PC-9 (cell line): ENCODE measurements at regions not wholly inside any gene's neighbourhood (a gene's known extent, or its start where the extent isn't known, plus 50 kb on each side); places are given as distances from the start of the nearest gene placed in this dataset.

Experiments used
- BruUV-seq: library from RNA; stranded (reverse); fragments of 400-500 nt; replicated peaks from 2 replicates; lab custom pipeline; 2021; lab: Mats Ljungman, UMichigan
- CTCF ChIA-PET: fragments of 300-600 bp; sonication (Branson Sonifier 250); formaldehyde crosslinking; loops from one replicate; lab custom pipeline; 2022; ENCODE audit warnings: antibody characterized with exemption; lab: Charles Lee
- POLR2A ChIA-PET: fragments of 300-600 bp; sonication (Branson Sonifier 250); formaldehyde crosslinking; loops from one replicate; lab custom pipeline; 2022; ENCODE audit warnings: antibody characterized with exemption; ENCODE audit not compliant: unreplicated experiment; lab: Charles Lee
- DNase-seq, 2 experiments: peaks; one replicate each; pipeline versions ENCODE4 v3.0.0 to v3.0.0-alpha.2; 2015 to 2022; ENCODE audit warnings: mixed read lengths in 1 of 2
- H2AFZ ChIP-seq: fragments of 200-600 bp; sonication (generic); 2 replicates; pipeline ENCODE4 v1.8.1; 2017; ENCODE audit warnings: antibody characterized with exemption
- H3F3A ChIP-seq: fragments of 200-600 bp; sonication (generic); 2 replicates; pipeline ENCODE4 v1.8.1; 2017; ENCODE audit warnings: antibody characterized with exemption, mild to moderate bottlenecking, low read depth; ENCODE audit not compliant: insufficient read depth
- H3K27ac ChIP-seq: fragments of 200-600 bp; sonication (generic); 2 replicates; pipeline ENCODE4 v1.6.1; 2016; ENCODE audit warnings: mixed run types
- H3K27me3 ChIP-seq: fragments of 200-600 bp; sonication (generic); 2 replicates; pipeline ENCODE4 v1.6.1; 2016; ENCODE audit warnings: low read depth, mixed run types; ENCODE audit not compliant: insufficient read depth
- H3K36me3 ChIP-seq: fragments of 200-600 bp; sonication (generic); 2 replicates; pipeline ENCODE4 v1.6.1; 2016; ENCODE audit warnings: low read depth, mixed run types
- H3K4me1 ChIP-seq: fragments of 200-600 bp; sonication (generic); replicated peaks from 2 replicates; pipeline ENCODE4 v1.6.1; 2016; ENCODE audit warnings: mixed run types; ENCODE audit not compliant: insufficient read depth
- H3K4me2 ChIP-seq: fragments of 200-600 bp; sonication (generic); 2 replicates; pipeline ENCODE4 v1.6.1; 2017; ENCODE audit warnings: mixed run types
- H3K4me3 ChIP-seq: fragments of 200-600 bp; sonication (generic); 2 replicates; pipeline ENCODE4 v1.6.1; 2016; ENCODE audit warnings: mixed run types
- H3K79me2 ChIP-seq: fragments of 200-600 bp; sonication (generic); 2 replicates; pipeline ENCODE4 v1.6.1; 2017; ENCODE audit warnings: low read depth, mixed run types
- H3K9me2 ChIP-seq: fragments of 200-600 bp; sonication (generic); 2 replicates; pipeline ENCODE4 v1.8.1; 2017; ENCODE audit warnings: mild to moderate bottlenecking; ENCODE audit not compliant: insufficient read depth
- H3K9me3 ChIP-seq: fragments of 200-600 bp; sonication (generic); 2 replicates; pipeline ENCODE4 v1.8.1; 2016; ENCODE audit warnings: low read depth; ENCODE audit not compliant: insufficient read depth
- H4K20me1 ChIP-seq: fragments of 200-600 bp; sonication (generic); 2 replicates; pipeline ENCODE4 v1.8.1; 2017; ENCODE audit not compliant: insufficient read depth
- CTCF ChIP-seq: fragments of 200-600 bp; sonication (generic); conservative IDR thresholded peaks from 2 replicates; pipeline ENCODE4 v1.6.1; 2017; ENCODE audit warnings: mixed run types, antibody characterized with exemption, mild to moderate bottlenecking, moderate library complexity
- EZH2 ChIP-seq: fragments of 200-600 bp; sonication (generic); IDR thresholded peaks from 2 replicates; pipeline ENCODE4 v1.8.0; 2017; ENCODE audit warnings: antibody characterized with exemption, low read depth
- intact Hi-C: fragments of 100-400 bp; cut with micrococcal nuclease; formaldehyde crosslinking; loops from one replicate; pipeline ENCODE4 v1.10.0; 2022; ENCODE audit not compliant: unreplicated experiment

DNA sequence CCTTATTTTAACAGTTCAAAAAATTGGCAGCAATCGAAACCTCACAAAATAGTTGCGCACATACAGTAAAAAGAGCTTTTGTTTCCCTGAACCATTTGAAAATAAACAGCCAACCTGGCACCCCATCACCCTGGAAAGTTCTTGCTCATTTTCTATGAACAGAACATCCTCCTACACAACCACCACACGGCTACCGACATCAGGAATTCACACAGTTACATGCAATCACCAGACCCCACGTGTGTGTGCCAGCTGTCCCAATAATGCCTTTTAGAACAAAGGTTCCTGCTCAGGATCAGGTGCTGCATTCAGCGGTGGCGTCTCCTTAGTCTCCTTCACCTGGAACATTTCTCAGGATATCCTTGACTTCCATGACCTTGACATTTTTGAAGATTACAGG lies 186.5 kb downstream of the KLF13 start:
- Histone ChIP-seq H3K9me3 (no peaks in the 10 kb centered on the region), H3K4me2 (no peak overlapping the region), H3K4me1 (no peaks in the 10 kb centered on the region), H3K27me3 (no peaks in the 10 kb centered on the region), H3K36me3 (no peaks in the 10 kb centered on the region), H3K9me2 (no peaks in the 10 kb centered on the region), H3K79me2 (no peaks in the 10 kb centered on the region), H4K20me1 (no peaks in the 10 kb centered on the region), H2AFZ (no peak overlapping the region), H3K4me3 (no peak overlapping the region), H3K27ac (no peak overlapping the region), H3F3A (no peaks in the 10 kb centered on the region)
- BruUV-seq = no TSS peak
- intact Hi-C loops = no loop called here
- POLR2A ChIA-PET = no interaction called here
- DNase-seq = no peak
- CTCF ChIA-PET = no interaction called here
- TF ChIP-seq CTCF (no peak), EZH2 (no peak)

DNA sequence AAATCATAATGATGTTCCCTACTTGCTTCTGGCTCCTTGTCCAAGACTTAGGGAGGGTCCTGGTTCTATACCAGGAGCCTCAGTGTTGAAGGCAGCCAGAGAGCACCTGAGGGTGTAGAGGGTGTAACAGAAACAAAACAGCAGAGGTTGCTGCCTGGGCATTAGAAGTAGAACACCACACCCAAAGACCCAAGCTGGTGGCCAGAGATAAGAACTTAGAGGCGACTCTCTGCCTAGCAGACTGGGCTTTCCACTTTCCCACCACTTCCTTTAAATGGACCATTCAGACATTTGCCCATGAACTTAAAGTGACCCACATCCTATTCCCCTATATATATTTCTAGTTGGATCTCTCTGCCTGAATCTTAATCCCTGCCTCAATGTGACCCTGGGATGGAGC lies 189.8 kb downstream of the KLF13 start:
- Histone ChIP-seq H3K27ac (no peak overlapping the region), H3K79me2 (no peaks in the 10 kb centered on the region), H3K4me1 (no peaks in the 10 kb centered on the region), H3K4me2 (no peak overlapping the region), H3F3A (no peaks in the 10 kb centered on the region), H4K20me1 (no peaks in the 10 kb centered on the region), H3K9me2 (no peaks in the 10 kb centered on the region), H3K4me3 (no peak overlapping the region), H2AFZ (no peak overlapping the region), H3K27me3 (peaks cover 7% of the 10 kb centered on the region; the same call in 1 of the 2 replicates), H3K9me3 (no peaks in the 10 kb centered on the region), H3K36me3 (no peaks in the 10 kb centered on the region)
- no TSS peak for BruUV-seq
- DNase-seq = no peak
- CTCF ChIA-PET = no interaction called here
- intact Hi-C loops = no loop called here
- no peak for TF ChIP-seq CTCF
- no peak for TF ChIP-seq EZH2
- POLR2A ChIA-PET = no interaction called here

- CTCF ChIA-PET = no interaction called here
Measured at GRCh38 chr15:31516874-31517273, 190.2 kb downstream of the KLF13 start.

More at GRCh38 chr15:31516874-31517273, 190.2 kb downstream of the KLF13 start:
- Histone ChIP-seq H3K79me2 (no peaks in the 10 kb centered on the region), H3K27me3 (peaks cover 11% of the 10 kb centered on the region; the same call in 1 of the 2 replicates), H3F3A (no peaks in the 10 kb centered on the region), H3K27ac (no peak overlapping the region), H3K4me2 (no peak overlapping the region), H4K20me1 (no peaks in the 10 kb centered on the region), H3K4me1 (no peaks in the 10 kb centered on the region), H3K9me3 (no peaks in the 10 kb centered on the region), H2AFZ (no peak overlapping the region), H3K9me2 (no peaks in the 10 kb centered on the region), H3K36me3 (no peaks in the 10 kb centered on the region), H3K4me3 (no peak overlapping the region)
- POLR2A ChIA-PET = no interaction called here
- DNase-seq = no peak
- no TSS peak for BruUV-seq
- no peak for TF ChIP-seq EZH2
- TF ChIP-seq CTCF = no peak
- intact Hi-C loops = no loop called here
